Stomach smooth muscle (tissue), 2 donors: ENCODE measurements at regions not wholly inside any gene's neighbourhood (a gene's known extent, or its start where the extent isn't known, plus 50 kb on each side); places are given as distances from the start of the nearest gene placed in this dataset.

Experiments
- H3K27ac ChIP-seq: one replicate; pipeline ENCODE4 v1.7.0; 2013; ENCODE audit warnings: mild to moderate bottlenecking, low read length, inconsistent platforms
- H3K27me3 ChIP-seq, 2 donors: one replicate each; pipeline ENCODE4 v1.7.0; 2013; ENCODE audit warnings: low read length in 2 of 2; ENCODE audit not compliant: insufficient read depth in 2 of 2, control insufficient read depth in 1 of 2
- H3K36me3 ChIP-seq, 2 donors: one replicate each; pipeline ENCODE4 v1.7.0; 2013; ENCODE audit warnings: low read length in 2 of 2; ENCODE audit not compliant: control insufficient read depth in 2 of 2, insufficient read depth in 2 of 2
- H3K4me1 ChIP-seq: one replicate; pipeline ENCODE4 v1.7.0; 2013; ENCODE audit warnings: low read length; ENCODE audit not compliant: control insufficient read depth, insufficient read depth
- H3K4me3 ChIP-seq, 2 donors: one replicate each; pipeline ENCODE4 v1.7.0; 2013; ENCODE audit warnings: low read length in 2 of 2
- H3K9ac ChIP-seq, 2 donors: one replicate each; pipeline ENCODE4 v1.7.0; 2013; ENCODE audit warnings: low read length in 2 of 2, mild to moderate bottlenecking in 1 of 2
- H3K9me3 ChIP-seq, 2 donors: one replicate each; pipeline ENCODE4 v1.7.0; 2013; ENCODE audit warnings: low read length in 2 of 2; ENCODE audit not compliant: control insufficient read depth in 2 of 2
- donor health status: healthy.
- donor health status: Pancreatic carcinoma.

- Histone ChIP-seq H3K4me1 (no peaks in the 10 kb centered on the region), H3K4me3 (no peak overlapping the region), H3K9ac (no peak overlapping the region), H3K27me3 (no peaks in the 10 kb centered on the region), H3K27ac (no peak overlapping the region), H3K36me3 (no peaks in the 10 kb centered on the region), H3K9me3 (no peaks in the 10 kb centered on the region)
These were observed 102.6 kb upstream of the RSPO3 start for GRCh38 chr6:127015858-127016257.

- Histone ChIP-seq H3K36me3 (no peaks in the 10 kb centered on the region), H3K9ac (no peak overlapping the region), H3K9me3 (no peaks in the 10 kb centered on the region), H3K4me1 (peaks cover 5% of the 10 kb centered on the region), H3K27ac (no peak overlapping the region), H3K27me3 (no peaks in the 10 kb centered on the region), H3K4me3 (no peak overlapping the region)
These were observed 98.6 kb upstream of the RSPO3 start for GRCh38 chr6:127019828-127020227.

GRCh38 chr6:127022302-127022701 lies 96.2 kb upstream of the RSPO3 start:
- Histone ChIP-seq H3K9me3 (no peaks in the 10 kb centered on the region), H3K4me1 (peaks cover 5% of the 10 kb centered on the region), H3K27ac (no peak overlapping the region), H3K4me3 (no peak overlapping the region), H3K9ac (no peak overlapping the region), H3K27me3 (no peaks in the 10 kb centered on the region), H3K36me3 (no peaks in the 10 kb centered on the region)

GRCh38 chr6:127023001-127023778 lies 95.3 kb upstream of the RSPO3 start:
- Histone ChIP-seq H3K9ac (no peak overlapping the region), H3K27ac (no peak overlapping the region), H3K4me1 (peaks cover 5% of the 10 kb centered on the region), H3K36me3 (no peaks in the 10 kb centered on the region), H3K27me3 (no peaks in the 10 kb centered on the region), H3K9me3 (no peaks in the 10 kb centered on the region), H3K4me3 (no peak overlapping the region)

- no peak overlapping the region for H3K4me3 ChIP-seq
- no peak overlapping the region for H3K27ac ChIP-seq
- peaks cover 5% of the 10 kb centered on the region for H3K4me1 ChIP-seq
- no peaks in the 10 kb centered on the region for H3K9me3 ChIP-seq
- no peaks in the 10 kb centered on the region for H3K36me3 ChIP-seq
- H3K9ac ChIP-seq = no peak overlapping the region
- H3K27me3 ChIP-seq = no peaks in the 10 kb centered on the region
These were observed 92.2 kb upstream of the RSPO3 start for GRCh38 chr6:127026247-127026646.

GRCh38 chr6:127030111-127030510 lies 88.4 kb upstream of the RSPO3 start:
- Histone ChIP-seq H3K4me3 (no peak overlapping the region), H3K27me3 (no peaks in the 10 kb centered on the region), H3K27ac (no peak overlapping the region), H3K36me3 (no peaks in the 10 kb centered on the region), H3K9me3 (no peaks in the 10 kb centered on the region), H3K4me1 (no peaks in the 10 kb centered on the region), H3K9ac (no peak overlapping the region)

- no peak overlapping the region for H3K27ac ChIP-seq
- no peaks in the 10 kb centered on the region for H3K9me3 ChIP-seq
- no peak overlapping the region for H3K4me3 ChIP-seq
These were observed 87.6 kb upstream of the RSPO3 start for GRCh38 chr6:127030836-127031235.

GRCh38 chr6:127031511-127031910 lies 87.0 kb upstream of the RSPO3 start:
- Histone ChIP-seq H3K4me3 (no peak overlapping the region), H3K36me3 (no peaks in the 10 kb centered on the region), H3K27me3 (no peaks in the 10 kb centered on the region), H3K27ac (no peak overlapping the region), H3K9me3 (no peaks in the 10 kb centered on the region), H3K4me1 (no peaks in the 10 kb centered on the region), H3K9ac (no peak overlapping the region)

More at GRCh38 chr6:127030836-127031235, 87.6 kb upstream of the RSPO3 start:
- no peak overlapping the region for H3K9ac ChIP-seq
- H3K36me3 ChIP-seq = no peaks in the 10 kb centered on the region
- H3K4me1 ChIP-seq = no peaks in the 10 kb centered on the region
- no peaks in the 10 kb centered on the region for H3K27me3 ChIP-seq

- Histone ChIP-seq H3K9ac (no peak overlapping the region), H3K36me3 (no peaks in the 10 kb centered on the region), H3K4me1 (no peaks in the 10 kb centered on the region), H3K27me3 (no peaks in the 10 kb centered on the region), H3K4me3 (no peak overlapping the region), H3K9me3 (no peaks in the 10 kb centered on the region), H3K27ac (no peak overlapping the region)
These were observed 85.5 kb upstream of the RSPO3 start for GRCh38 chr6:127032971-127033370.

GRCh38 chr6:127051571-127052260 lies 66.8 kb upstream of the RSPO3 start:
- Histone ChIP-seq H3K36me3 (no peaks in the 10 kb centered on the region), H3K4me1 (no peaks in the 10 kb centered on the region), H3K9me3 (no peaks in the 10 kb centered on the region), H3K27me3 (no peaks in the 10 kb centered on the region), H3K4me3 (no peak overlapping the region), H3K27ac (no peak overlapping the region), H3K9ac (no peak overlapping the region)
